Activated T-cell treated with anti-CD3 and anti-CD28 coated beads for 4 hours (primary cell): ENCODE measurements at regions not wholly inside any gene's neighbourhood (a gene's known extent, or its start where the extent isn't known, plus 50 kb on each side); places are given as distances from the start of the nearest gene placed in this dataset.

Experiments
- DNase-seq: peaks from one replicate; pipeline ENCODE4 v3.0.0-alpha.2; 2020

- DNase-seq: no peak
Observed at GRCh38 chr5:74337254-74337983, 303.1 kb downstream of the ENC1 start.

- DNase-seq: no peak
Observed at GRCh38 chr5:74336297-74336696, 304.2 kb downstream of the ENC1 start.

GRCh38 chr5:74334762-74335384 is 305.7 kb downstream of the ENC1 start:
- no peak for DNase-seq

- no peak for DNase-seq
Observed at GRCh38 chr5:74334062-74334761, 306.3 kb downstream of the ENC1 start.

- no peak for DNase-seq
Observed at GRCh38 chr5:74333430-74333829, 307.1 kb downstream of the ENC1 start.

- DNase-seq: no peak
Observed at GRCh38 chr5:74332682-74333081, 307.8 kb downstream of the ENC1 start.

- DNase-seq: no peak
Observed at GRCh38 chr5:74332006-74332405, 308.5 kb downstream of the ENC1 start.

GRCh38 chr5:74328221-74328630 is 312.3 kb downstream of the ENC1 start:
- DNase-seq: no peak

- DNase-seq: no peak
Observed at GRCh38 chr5:74327339-74327685, 313.2 kb downstream of the ENC1 start.

- DNase-seq: peak; percentile 5
Observed at GRCh38 chr5:74326571-74327338, 313.8 kb downstream of the ENC1 start.

- no peak for DNase-seq
Observed at GRCh38 chr5:74325866-74326265, 314.7 kb downstream of the ENC1 start.

GRCh38 chr5:74324556-74324955 is 316.0 kb downstream of the ENC1 start:
- no peak for DNase-seq

GRCh38 chr5:74322944-74323343 is 317.6 kb downstream of the ENC1 start:
- no peak for DNase-seq

GRCh38 chr5:74322191-74322590 is 318.3 kb downstream of the ENC1 start:
- DNase-seq: no peak

- DNase-seq: no peak
Observed at GRCh38 chr5:74321326-74321725, 319.2 kb downstream of the ENC1 start.

GRCh38 chr5:74320526-74320925 is 320.0 kb downstream of the ENC1 start:
- no peak for DNase-seq

- no peak for DNase-seq
Observed at GRCh38 chr5:74319076-74319475, 321.5 kb downstream of the ENC1 start.

GRCh38 chr5:74316064-74316603 is 324.4 kb downstream of the ENC1 start:
- DNase-seq: no peak

- no peak for DNase-seq
Observed at GRCh38 chr5:74314906-74315305, 325.6 kb downstream of the ENC1 start.

GRCh38 chr5:74313896-74314295 is 326.6 kb downstream of the ENC1 start:
- DNase-seq: no peak

GRCh38 chr5:74312746-74313145 is 327.8 kb downstream of the ENC1 start:
- DNase-seq: no peak

GRCh38 chr5:74311961-74312360 is 328.6 kb downstream of the ENC1 start:
- no peak for DNase-seq
